ENCODE measurements at regions not wholly inside any gene's neighbourhood (a gene's known extent, or its start where the extent isn't known, plus 50 kb on each side); places are given as distances from the start of the nearest gene placed in this dataset.

DNA sequence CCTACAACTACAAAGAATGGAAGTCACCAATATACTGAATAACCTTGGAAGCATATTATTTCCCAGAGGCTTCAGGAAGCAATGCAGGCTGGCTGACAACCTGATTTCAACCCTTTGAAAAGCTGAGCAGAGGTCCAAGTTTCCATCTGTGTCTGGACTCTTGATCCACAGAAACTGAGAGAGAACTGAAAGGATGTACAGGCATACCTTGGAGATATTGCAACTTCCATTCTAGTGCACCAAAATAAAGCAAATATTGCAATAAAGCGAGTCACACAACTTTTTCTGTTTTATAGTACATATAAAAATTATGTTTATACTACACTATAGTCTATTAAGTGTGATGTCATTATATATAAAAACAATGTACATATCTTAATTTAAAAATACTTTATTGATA, 85.3 kb downstream of the TYW3 start:
- TF ChIP-seq CTCF (conservative IDR thresholded peaks at IDR 0.05; ENCODE audit: low read depth in 2 of 2) (no peak), EZH2phosphoT487 (IDR thresholded peaks at IDR 0.05; ENCODE audit: unreplicated experiment) (no peak), POLR2AphosphoS5 (IDR thresholded peaks at IDR 0.05; ENCODE audit: low read depth) (no peak), EZH2 (IDR thresholded peaks at IDR 0.05; ENCODE audit: low read depth, unreplicated experiment) (no peak), JUNB (IDR thresholded peaks at IDR 0.05; ENCODE audit: unreplicated experiment) (no peak), CREB1 (CRISPR knock-in tag; IDR thresholded peaks at IDR 0.05; ENCODE audit: low read depth) (no peak), ZNF331 (CRISPR knock-in tag; IDR thresholded peaks at IDR 0.05; ENCODE audit: low read depth) (no peak)
- TF ChIP-seq, protein P1, sequence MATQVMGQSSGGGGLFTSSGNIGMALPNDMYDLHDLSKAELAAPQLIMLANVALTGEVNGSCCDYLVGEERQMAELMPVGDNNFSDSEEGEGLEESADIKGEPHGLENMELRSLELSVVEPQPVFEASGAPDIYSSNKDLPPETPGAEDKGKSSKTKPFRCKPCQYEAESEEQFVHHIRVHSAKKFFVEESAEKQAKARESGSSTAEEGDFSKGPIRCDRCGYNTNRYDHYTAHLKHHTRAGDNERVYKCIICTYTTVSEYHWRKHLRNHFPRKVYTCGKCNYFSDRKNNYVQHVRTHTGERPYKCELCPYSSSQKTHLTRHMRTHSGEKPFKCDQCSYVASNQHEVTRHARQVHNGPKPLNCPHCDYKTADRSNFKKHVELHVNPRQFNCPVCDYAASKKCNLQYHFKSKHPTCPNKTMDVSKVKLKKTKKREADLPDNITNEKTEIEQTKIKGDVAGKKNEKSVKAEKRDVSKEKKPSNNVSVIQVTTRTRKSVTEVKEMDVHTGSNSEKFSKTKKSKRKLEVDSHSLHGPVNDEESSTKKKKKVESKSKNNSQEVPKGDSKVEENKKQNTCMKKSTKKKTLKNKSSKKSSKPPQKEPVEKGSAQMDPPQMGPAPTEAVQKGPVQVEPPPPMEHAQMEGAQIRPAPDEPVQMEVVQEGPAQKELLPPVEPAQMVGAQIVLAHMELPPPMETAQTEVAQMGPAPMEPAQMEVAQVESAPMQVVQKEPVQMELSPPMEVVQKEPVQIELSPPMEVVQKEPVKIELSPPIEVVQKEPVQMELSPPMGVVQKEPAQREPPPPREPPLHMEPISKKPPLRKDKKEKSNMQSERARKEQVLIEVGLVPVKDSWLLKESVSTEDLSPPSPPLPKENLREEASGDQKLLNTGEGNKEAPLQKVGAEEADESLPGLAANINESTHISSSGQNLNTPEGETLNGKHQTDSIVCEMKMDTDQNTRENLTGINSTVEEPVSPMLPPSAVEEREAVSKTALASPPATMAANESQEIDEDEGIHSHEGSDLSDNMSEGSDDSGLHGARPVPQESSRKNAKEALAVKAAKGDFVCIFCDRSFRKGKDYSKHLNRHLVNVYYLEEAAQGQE (IDR thresholded peaks at IDR 0.05; ENCODE audit: unreplicated experiment), result no peak
- TF ChIP-seq, protein P2, sequence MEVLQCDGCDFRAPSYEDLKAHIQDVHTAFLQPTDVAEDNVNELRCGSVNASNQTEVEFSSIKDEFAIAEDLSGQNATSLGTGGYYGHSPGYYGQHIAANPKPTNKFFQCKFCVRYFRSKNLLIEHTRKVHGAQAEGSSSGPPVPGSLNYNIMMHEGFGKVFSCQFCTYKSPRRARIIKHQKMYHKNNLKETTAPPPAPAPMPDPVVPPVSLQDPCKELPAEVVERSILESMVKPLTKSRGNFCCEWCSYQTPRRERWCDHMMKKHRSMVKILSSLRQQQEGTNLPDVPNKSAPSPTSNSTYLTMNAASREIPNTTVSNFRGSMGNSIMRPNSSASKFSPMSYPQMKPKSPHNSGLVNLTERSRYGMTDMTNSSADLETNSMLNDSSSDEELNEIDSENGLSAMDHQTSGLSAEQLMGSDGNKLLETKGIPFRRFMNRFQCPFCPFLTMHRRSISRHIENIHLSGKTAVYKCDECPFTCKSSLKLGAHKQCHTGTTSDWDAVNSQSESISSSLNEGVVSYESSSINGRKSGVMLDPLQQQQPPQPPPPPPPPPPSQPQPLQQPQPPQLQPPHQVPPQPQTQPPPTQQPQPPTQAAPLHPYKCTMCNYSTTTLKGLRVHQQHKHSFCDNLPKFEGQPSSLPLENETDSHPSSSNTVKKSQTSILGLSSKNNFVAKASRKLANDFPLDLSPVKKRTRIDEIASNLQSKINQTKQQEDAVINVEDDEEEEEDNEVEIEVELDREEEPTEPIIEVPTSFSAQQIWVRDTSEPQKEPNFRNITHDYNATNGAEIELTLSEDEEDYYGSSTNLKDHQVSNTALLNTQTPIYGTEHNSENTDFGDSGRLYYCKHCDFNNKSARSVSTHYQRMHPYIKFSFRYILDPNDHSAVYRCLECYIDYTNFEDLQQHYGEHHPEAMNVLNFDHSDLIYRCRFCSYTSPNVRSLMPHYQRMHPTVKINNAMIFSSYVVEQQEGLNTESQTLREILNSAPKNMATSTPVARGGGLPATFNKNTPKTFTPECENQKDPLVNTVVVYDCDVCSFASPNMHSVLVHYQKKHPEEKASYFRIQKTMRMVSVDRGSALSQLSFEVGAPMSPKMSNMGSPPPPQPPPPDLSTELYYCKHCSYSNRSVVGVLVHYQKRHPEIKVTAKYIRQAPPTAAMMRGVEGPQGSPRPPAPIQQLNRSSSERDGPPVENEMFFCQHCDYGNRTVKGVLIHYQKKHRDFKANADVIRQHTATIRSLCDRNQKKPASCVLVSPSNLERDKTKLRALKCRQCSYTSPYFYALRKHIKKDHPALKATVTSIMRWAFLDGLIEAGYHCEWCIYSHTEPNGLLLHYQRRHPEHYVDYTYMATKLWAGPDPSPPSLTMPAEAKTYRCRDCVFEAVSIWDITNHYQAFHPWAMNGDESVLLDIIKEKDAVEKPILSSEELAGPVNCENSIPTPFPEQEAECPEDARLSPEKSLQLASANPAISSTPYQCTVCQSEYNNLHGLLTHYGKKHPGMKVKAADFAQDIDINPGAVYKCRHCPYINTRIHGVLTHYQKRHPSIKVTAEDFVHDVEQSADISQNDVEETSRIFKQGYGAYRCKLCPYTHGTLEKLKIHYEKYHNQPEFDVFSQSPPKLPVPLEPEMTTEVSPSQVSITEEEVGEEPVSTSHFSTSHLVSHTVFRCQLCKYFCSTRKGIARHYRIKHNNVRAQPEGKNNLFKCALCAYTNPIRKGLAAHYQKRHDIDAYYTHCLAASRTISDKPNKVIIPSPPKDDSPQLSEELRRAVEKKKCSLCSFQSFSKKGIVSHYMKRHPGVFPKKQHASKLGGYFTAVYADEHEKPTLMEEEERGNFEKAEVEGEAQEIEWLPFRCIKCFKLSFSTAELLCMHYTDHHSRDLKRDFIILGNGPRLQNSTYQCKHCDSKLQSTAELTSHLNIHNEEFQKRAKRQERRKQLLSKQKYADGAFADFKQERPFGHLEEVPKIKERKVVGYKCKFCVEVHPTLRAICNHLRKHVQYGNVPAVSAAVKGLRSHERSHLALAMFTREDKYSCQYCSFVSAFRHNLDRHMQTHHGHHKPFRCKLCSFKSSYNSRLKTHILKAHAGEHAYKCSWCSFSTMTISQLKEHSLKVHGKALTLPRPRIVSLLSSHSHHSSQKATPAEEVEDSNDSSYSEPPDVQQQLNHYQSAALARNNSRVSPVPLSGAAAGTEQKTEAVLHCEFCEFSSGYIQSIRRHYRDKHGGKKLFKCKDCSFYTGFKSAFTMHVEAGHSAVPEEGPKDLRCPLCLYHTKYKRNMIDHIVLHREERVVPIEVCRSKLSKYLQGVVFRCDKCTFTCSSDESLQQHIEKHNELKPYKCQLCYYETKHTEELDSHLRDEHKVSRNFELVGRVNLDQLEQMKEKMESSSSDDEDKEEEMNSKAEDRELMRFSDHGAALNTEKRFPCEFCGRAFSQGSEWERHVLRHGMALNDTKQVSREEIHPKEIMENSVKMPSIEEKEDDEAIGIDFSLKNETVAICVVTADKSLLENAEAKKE (CRISPR knock-in tag; IDR thresholded peaks at IDR 0.05), result no peak
